ENCODE measurements at regions not wholly inside any gene's neighbourhood (a gene's known extent, or its start where the extent isn't known, plus 50 kb on each side); places are given as distances from the start of the nearest gene placed in this dataset.
"Not testable (repeated sequence)": the region's sequence is repeated elsewhere in the genome, so short reads cannot be mapped to it uniquely, and the experiment has no call there.

DNA sequence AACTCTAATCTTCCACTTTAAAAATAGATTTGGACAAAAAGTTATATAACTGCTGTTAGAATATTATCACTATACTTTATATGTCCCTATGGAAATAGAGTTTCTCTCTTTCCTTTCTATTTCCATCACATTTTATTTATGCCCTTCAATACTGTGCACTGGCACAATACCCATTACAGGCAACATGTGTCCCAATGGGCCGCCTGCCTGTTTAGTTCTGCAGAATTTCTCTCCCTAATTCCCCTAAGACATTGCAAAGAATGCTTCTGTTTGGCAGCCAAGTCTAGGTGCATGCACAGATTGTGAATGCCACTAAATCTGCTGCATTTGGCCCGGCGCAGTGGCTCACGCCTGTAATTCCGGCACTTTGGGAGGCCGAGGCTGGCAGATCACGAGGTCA is 520.4 kb upstream of the FLRT2 start:
- no peaks in the 10 kb centered on the region for H3K27me3 Mint-ChIP-seq (ENCODE audit: low read depth)
- peaks cover 7% of the 10 kb centered on the region for H3K9me3 Mint-ChIP-seq
- H3K4me1 Mint-ChIP-seq, result no peaks in the 10 kb centered on the region
- no peak for TF ChIP-seq CTCF (conservative IDR thresholded peaks at IDR 0.05)
- no peak for DNase-seq (ENCODE audit: low read depth, low spot score)
- no peak overlapping the region for H3K27ac Mint-ChIP-seq (ENCODE audit: unreplicated experiment)
- no peaks in the 10 kb centered on the region for H3K36me3 Mint-ChIP-seq (ENCODE audit: low read depth)
- no peak overlapping the region for H3K4me3 Mint-ChIP-seq

DNA sequence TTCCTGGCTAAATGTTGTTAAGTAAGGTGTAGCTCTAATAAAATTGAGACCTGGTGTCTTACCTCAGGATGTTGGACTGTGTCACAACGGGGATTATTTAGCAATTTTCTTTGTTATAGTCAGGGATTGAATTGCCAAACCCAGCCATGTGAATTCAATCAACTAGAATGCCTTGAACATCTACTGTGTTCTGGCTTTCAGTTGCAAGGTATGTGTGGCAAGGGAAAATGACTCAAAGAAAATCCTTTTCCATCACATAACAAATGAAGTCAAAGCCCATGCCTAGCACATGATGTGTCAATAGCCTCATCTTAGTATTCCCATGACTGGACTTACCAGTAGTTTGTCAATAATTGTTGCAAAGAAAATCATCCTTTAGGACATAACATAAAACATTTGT is 519.8 kb upstream of the FLRT2 start:
- Mint-ChIP-seq H3K27ac (ENCODE audit: unreplicated experiment) (no peak overlapping the region), H3K4me3 (no peak overlapping the region), H3K9me3 (peaks cover 6% of the 10 kb centered on the region), H3K36me3 (ENCODE audit: low read depth) (no peaks in the 10 kb centered on the region), H3K27me3 (ENCODE audit: low read depth) (no peaks in the 10 kb centered on the region), H3K4me1 (no peaks in the 10 kb centered on the region)
- TF ChIP-seq CTCF (conservative IDR thresholded peaks at IDR 0.05), result no peak
- no peak for DNase-seq (ENCODE audit: low read depth, low spot score)

DNA sequence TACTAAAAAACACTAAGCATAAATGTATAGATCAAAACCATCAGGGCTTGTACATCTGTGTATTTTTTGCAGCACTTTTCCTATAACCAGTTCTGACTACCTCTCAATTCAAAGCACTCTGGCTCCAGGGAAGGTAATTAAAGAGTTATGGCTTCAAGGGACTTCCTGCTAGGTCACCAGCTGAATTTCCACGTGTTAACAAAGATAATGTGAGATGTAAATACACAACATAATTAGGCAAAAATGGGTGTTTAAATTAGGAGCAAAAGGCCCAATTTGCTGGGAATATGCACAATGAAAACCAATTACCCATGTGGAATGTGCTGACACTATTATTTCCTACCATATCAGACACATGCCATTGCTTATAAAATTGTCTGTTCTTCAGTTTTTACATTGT is 513.4 kb upstream of the FLRT2 start:
- no peaks in the 10 kb centered on the region for H3K4me1 Mint-ChIP-seq
- DNase-seq (ENCODE audit: low read depth, low spot score), result no peak
- no peak overlapping the region for H3K4me3 Mint-ChIP-seq
- H3K36me3 Mint-ChIP-seq (ENCODE audit: low read depth), result no peaks in the 10 kb centered on the region
- no peaks in the 10 kb centered on the region for H3K27me3 Mint-ChIP-seq (ENCODE audit: low read depth)
- TF ChIP-seq CTCF (conservative IDR thresholded peaks at IDR 0.05), result no peak
- no peak overlapping the region for H3K27ac Mint-ChIP-seq (ENCODE audit: unreplicated experiment)
- H3K9me3 Mint-ChIP-seq, result peaks cover 3% of the 10 kb centered on the region

- H3K36me3 Mint-ChIP-seq (ENCODE audit: low read depth); H3K27ac Mint-ChIP-seq (ENCODE audit: unreplicated experiment); DNase-seq (ENCODE audit: low read depth, low spot score); H3K4me3 Mint-ChIP-seq; H3K27me3 Mint-ChIP-seq (ENCODE audit: low read depth); H3K4me1 Mint-ChIP-seq: not testable (repeated sequence)
- H3K9me3 Mint-ChIP-seq, result peaks cover 10% of the 10 kb centered on the region
Observed at GRCh38 chr14:85023866-85024265, 506.1 kb upstream of the FLRT2 start.

GRCh38 chr14:85024931-85025330 is 505.0 kb upstream of the FLRT2 start:
- Mint-ChIP-seq H3K4me3 (no peak overlapping the region), H3K9me3 (peaks cover 10% of the 10 kb centered on the region), H3K27ac (ENCODE audit: unreplicated experiment) (no peak overlapping the region), H3K4me1 (no peaks in the 10 kb centered on the region), H3K27me3 (ENCODE audit: low read depth) (no peaks in the 10 kb centered on the region), H3K36me3 (ENCODE audit: low read depth) (peaks cover 3% of the 10 kb centered on the region)
- no peak for DNase-seq (ENCODE audit: low read depth, low spot score)
- no peak for TF ChIP-seq CTCF (conservative IDR thresholded peaks at IDR 0.05)

DNA sequence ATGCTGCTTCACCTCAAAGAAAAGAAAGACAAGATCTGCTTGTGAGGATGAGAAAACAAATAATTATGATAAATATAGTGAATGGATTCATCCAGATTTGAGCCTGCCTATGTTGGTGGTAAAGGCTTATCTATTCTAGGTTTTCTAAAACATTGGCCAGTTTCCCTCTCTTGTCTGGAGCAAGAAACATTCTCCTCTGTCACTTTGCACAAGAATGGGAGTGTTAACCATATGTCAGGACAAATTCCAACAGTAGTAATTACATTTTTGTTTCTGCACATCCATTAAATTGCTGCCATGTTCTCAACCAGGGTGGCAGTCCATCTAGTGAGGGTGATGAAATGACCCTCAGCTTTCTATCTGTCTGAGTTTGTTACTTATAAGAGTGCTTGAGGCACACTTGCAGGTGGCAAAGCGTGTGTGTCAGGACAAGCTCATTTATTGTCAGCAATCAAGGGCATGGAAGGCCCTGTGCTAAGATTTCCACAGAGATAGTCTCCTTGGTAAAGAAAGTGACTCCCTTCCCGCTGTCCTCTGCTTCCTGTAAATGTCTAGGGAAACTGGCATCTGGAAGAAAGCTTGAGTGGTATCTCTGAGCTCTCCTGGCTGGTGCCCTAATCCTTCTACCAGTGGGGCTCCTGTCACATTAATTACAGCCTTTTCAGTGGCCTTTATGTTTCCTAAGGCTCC is 502.1 kb upstream of the FLRT2 start:
- Mint-ChIP-seq H3K9me3 (peaks cover 3% of the 10 kb centered on the region), H3K27me3 (ENCODE audit: low read depth) (no peaks in the 10 kb centered on the region), H3K36me3 (ENCODE audit: low read depth) (peaks cover 3% of the 10 kb centered on the region), H3K4me1 (no peaks in the 10 kb centered on the region), H3K27ac (ENCODE audit: unreplicated experiment) (no peak overlapping the region), H3K4me3 (no peak overlapping the region)
- DNase-seq (ENCODE audit: low read depth, low spot score), result no peak
- TF ChIP-seq CTCF (conservative IDR thresholded peaks at IDR 0.05), result no peak
